HEK293 (cell line): ENCODE measurements at regions not wholly inside any gene's neighbourhood (a gene's known extent, or its start where the extent isn't known, plus 50 kb on each side); places are given as distances from the start of the nearest gene placed in this dataset.

Experiments used
- CTCF ChIA-PET: fragments of 350-600 bp; formaldehyde crosslinking; extraction: SDS; loops from one replicate; lab custom pipeline; 2021; ENCODE audit warnings: antibody characterized with exemption; lab: Yijun Ruan, JAX
- POLR2A ChIA-PET: fragments of 300-600 bp; formaldehyde crosslinking; extraction: SDS; loops from one replicate; lab custom pipeline; 2020; ENCODE audit warnings: antibody characterized with exemption, inconsistent platforms; lab: Yijun Ruan, JAX
- H3K27ac ChIP-seq: fragments of 200-500 bp; sonication (Bioruptor generic); 2 replicates; pipeline ENCODE4 v1.5.1; 2014; ENCODE audit warnings: low read depth, low read length, control low read depth, inconsistent platforms; ENCODE audit errors: extremely low read depth
- H3K36me3 ChIP-seq, 2 experiments: fragments of 200-500 bp in 1 of 2; sonication (Bioruptor generic) in 1 of 2; 1 replicate in 1 of 2; 2 replicates in 1 of 2; pipeline ENCODE4 v1.5.1; 2014 to 2017; ENCODE audit warnings: inconsistent platforms in 2 of 2, low read length in 2 of 2; ENCODE audit not compliant: control insufficient read depth in 2 of 2, insufficient read depth in 1 of 2
- H3K4me1 ChIP-seq: fragments of 200-500 bp; sonication (Bioruptor generic); 2 replicates; pipeline ENCODE4 v1.5.1; 2014; ENCODE audit warnings: mild to moderate bottlenecking, low read length, inconsistent platforms; ENCODE audit not compliant: control insufficient read depth, insufficient read depth
- H3K4me3 ChIP-seq: 2 replicates; pipeline ENCODE4 v1.5.1; 2011; ENCODE audit warnings: low read depth, mild to moderate bottlenecking, control low read depth, low read length, moderate library complexity
- H3K9me3 ChIP-seq: fragments of 200-500 bp; sonication (Bioruptor generic); 2 replicates; pipeline ENCODE4 v1.5.1; 2014; ENCODE audit warnings: low read depth, low read length, inconsistent platforms; ENCODE audit not compliant: control insufficient read depth, insufficient read depth
- BCL11B ChIP-seq: fragments of 450-650 bp; formaldehyde crosslinking; IDR thresholded peaks from 2 replicates; pipeline ENCODE4 v1.5.1; 2016; ENCODE audit warnings: low read depth, missing biosample characterization, missing genetic modification characterization
- INSM2 ChIP-seq: fragments of 450-650 bp; formaldehyde crosslinking; IDR thresholded peaks from 2 replicates; pipeline ENCODE4 v1.5.1; 2016; ENCODE audit warnings: missing biosample characterization, missing genetic modification characterization
- KLF10 ChIP-seq: fragments of 450-650 bp; IDR thresholded peaks from 2 replicates; pipeline ENCODE4 v1.5.1; 2018; ENCODE audit warnings: missing biosample characterization, mild to moderate bottlenecking, missing genetic modification characterization
- SETDB1 ChIP-seq: IDR thresholded peaks from one replicate; pipeline ENCODE4 v1.6.1; 2017; ENCODE audit warnings: mild to moderate bottlenecking, low read length, moderate library complexity, mixed read lengths; ENCODE audit not compliant: insufficient read length
- TCF7L2 ChIP-seq: IDR thresholded peaks from 2 replicates; pipeline ENCODE4 v1.6.1; 2011; ENCODE audit warnings: low read depth, mild to moderate bottlenecking, inconsistent platforms, low read length, moderate library complexity, borderline replicate concordance
- WT1 ChIP-seq: fragments of 450-650 bp; formaldehyde crosslinking; IDR thresholded peaks from 2 replicates; pipeline ENCODE4 v1.5.1; 2016; ENCODE audit warnings: missing biosample characterization, missing genetic modification characterization
- ZBTB20 ChIP-seq: fragments of 450-650 bp; formaldehyde crosslinking; IDR thresholded peaks from 2 replicates; pipeline ENCODE4 v1.5.1; 2016; ENCODE audit warnings: missing biosample characterization, missing genetic modification characterization
- ZBTB44 ChIP-seq: fragments of 450-650 bp; IDR thresholded peaks from 2 replicates; pipeline ENCODE4 v1.5.1; 2018; ENCODE audit warnings: missing biosample characterization, mild to moderate bottlenecking, missing genetic modification characterization
- ZBTB6 ChIP-seq: fragments of 450-650 bp; formaldehyde crosslinking; IDR thresholded peaks from 2 replicates; pipeline ENCODE4 v1.5.1; 2017; ENCODE audit warnings: missing biosample characterization, missing genetic modification characterization
- ZNF140 ChIP-seq: fragments of 450-650 bp; formaldehyde crosslinking; IDR thresholded peaks from 2 replicates; pipeline ENCODE4 v1.5.1; 2016; ENCODE audit warnings: missing biosample characterization, missing genetic modification characterization
- ZNF16 ChIP-seq: fragments of 450-650 bp; formaldehyde crosslinking; IDR thresholded peaks from 2 replicates; pipeline ENCODE4 v1.5.1; 2016; ENCODE audit warnings: low read depth, missing biosample characterization, missing genetic modification characterization
- ZNF184 ChIP-seq: fragments of 450-650 bp; IDR thresholded peaks from 2 replicates; pipeline ENCODE4 v1.5.1; 2018; ENCODE audit warnings: missing biosample characterization, mild to moderate bottlenecking, missing genetic modification characterization
- ZNF19 ChIP-seq: fragments of 450-650 bp; formaldehyde crosslinking; IDR thresholded peaks from 2 replicates; pipeline ENCODE4; 2016; ENCODE audit warnings: missing biosample characterization, missing genetic modification characterization, low read depth
- ZNF223 ChIP-seq: fragments of 450-650 bp; formaldehyde crosslinking; IDR thresholded peaks from 2 replicates; pipeline ENCODE4 v1.5.1; 2016; ENCODE audit warnings: missing biosample characterization, missing genetic modification characterization
- ZNF354C ChIP-seq: fragments of 450-650 bp; formaldehyde crosslinking; IDR thresholded peaks from 2 replicates; pipeline ENCODE4 v1.5.1; 2016; ENCODE audit warnings: missing biosample characterization, missing genetic modification characterization, low read depth, borderline replicate concordance
- ZNF510 ChIP-seq: fragments of 450-650 bp; formaldehyde crosslinking; IDR thresholded peaks from 2 replicates; pipeline ENCODE4 v1.5.1; 2018; ENCODE audit warnings: mild to moderate bottlenecking, missing genetic modification characterization, missing biosample characterization; ENCODE audit not compliant: insufficient replicate concordance
- ZNF521 ChIP-seq: fragments of 450-650 bp; formaldehyde crosslinking; IDR thresholded peaks from 2 replicates; pipeline ENCODE4 v1.5.1; 2017; ENCODE audit warnings: missing biosample characterization, mild to moderate bottlenecking, missing genetic modification characterization
- ZNF529 ChIP-seq: fragments of 450-650 bp; formaldehyde crosslinking; IDR thresholded peaks from 2 replicates; pipeline ENCODE4 v1.5.1; 2017; ENCODE audit warnings: missing genetic modification characterization, missing biosample characterization; ENCODE audit not compliant: insufficient replicate concordance
- ZNF560 ChIP-seq: fragments of 450-650 bp; formaldehyde crosslinking; IDR thresholded peaks from 2 replicates; pipeline ENCODE4 v1.5.1; 2017; ENCODE audit warnings: missing biosample characterization, missing genetic modification characterization, borderline replicate concordance
- ZNF571 ChIP-seq: fragments of 450-650 bp; formaldehyde crosslinking; IDR thresholded peaks from 2 replicates; pipeline ENCODE4 v1.5.0; 2017; ENCODE audit warnings: missing biosample characterization, missing genetic modification characterization
- ZNF600 ChIP-seq: fragments of 450-650 bp; formaldehyde crosslinking; IDR thresholded peaks from 2 replicates; pipeline ENCODE4 v1.5.1; 2016; ENCODE audit warnings: missing biosample characterization, missing genetic modification characterization

- TF ChIP-seq TCF7L2: no peak
- no peak for TF ChIP-seq INSM2 (tag by site-specific recombination)
- no peak for TF ChIP-seq ZNF521 (tag by site-specific recombination)
- TF ChIP-seq ZNF19: no peak
- no peak for TF ChIP-seq ZNF510 (tag by site-specific recombination)
- no peak for TF ChIP-seq ZNF223 (tag by site-specific recombination)
- no peak for TF ChIP-seq ZNF560
- no peak for TF ChIP-seq ZNF600
Measured at GRCh38 chr5:112681481-112681908, 56.2 kb upstream of the APC start (continued).

GRCh38 chr5:112682621-112683061 is 55.0 kb upstream of the APC start:
- CTCF ChIA-PET: interaction anchor here (0.6 kb wide), 1 partner anchor 417 kb away, joined by 3 read pairs; no protein-coding TSS in a partner anchor
- H3K4me3 ChIP-seq: no peak overlapping the region
- TF ChIP-seq SETDB1: peak; percentile 34
- TF ChIP-seq ZBTB44 (tag by site-specific recombination): no peak
- H3K36me3 ChIP-seq: no peaks in the 10 kb centered on the region
- POLR2A ChIA-PET: no interaction called here
- no peak overlapping the region for H3K27ac ChIP-seq
- no peaks in the 10 kb centered on the region for H3K9me3 ChIP-seq
- no peaks in the 10 kb centered on the region for H3K4me1 ChIP-seq

- Histone ChIP-seq H3K4me1 (no peaks in the 10 kb centered on the region), H3K4me3 (no peak overlapping the region), H3K27ac (no peak overlapping the region), H3K9me3 (no peaks in the 10 kb centered on the region), H3K36me3 (no peaks in the 10 kb centered on the region)
- POLR2A ChIA-PET: no interaction called here
- TF ChIP-seq ZNF529 (tag by site-specific recombination) (no peak), ZNF140 (tag by site-specific recombination) (no peak)
- CTCF ChIA-PET: interaction anchor here (0.9 to 1.3 kb wide), 2 partner anchors 73 to 164 kb away, joined by 3 to 5 read pairs; no protein-coding TSS in a partner anchor
Measured at GRCh38 chr5:112684121-112684520, 53.6 kb upstream of the APC start.

- CTCF ChIA-PET: interaction anchor here (0.6 to 1.3 kb wide), 4 partner anchors 73 to 719 kb away, joined by 3 to 5 read pairs (median 4); no protein-coding TSS in a partner anchor
- no peaks in the 10 kb centered on the region for H3K4me1 ChIP-seq
- H3K27ac ChIP-seq: no peak overlapping the region
- no peaks in the 10 kb centered on the region for H3K9me3 ChIP-seq
- no peak for TF ChIP-seq ZNF354C (tag by site-specific recombination)
- TF ChIP-seq, all 188 proteins: peak for 0
- Histone ChIP-seq H3K36me3 (no peaks in the 10 kb centered on the region), H3K4me3 (no peak overlapping the region)
- POLR2A ChIA-PET: no interaction called here
Measured at GRCh38 chr5:112684737-112685136, 52.9 kb upstream of the APC start.

- no peak overlapping the region for H3K4me3 ChIP-seq
- no peak overlapping the region for H3K27ac ChIP-seq
- no peaks in the 10 kb centered on the region for H3K4me1 ChIP-seq
- ChIA-PET CTCF (interaction anchor here (0.7 to 1.3 kb wide), 4 partner anchors 72 to 718 kb away, joined by 4 to 5 read pairs (median 4); no protein-coding TSS in a partner anchor), POLR2A (no interaction called here)
- no peaks in the 10 kb centered on the region for H3K36me3 ChIP-seq
- no peak for TF ChIP-seq KLF10 (tag by site-specific recombination)
- no peak for TF ChIP-seq WT1 (tag by site-specific recombination)
- no peak for TF ChIP-seq ZBTB6 (tag by site-specific recombination)
- no peak for TF ChIP-seq BCL11B
- TF ChIP-seq ZNF184 (tag by site-specific recombination): no peak
- TF ChIP-seq ZNF560: no peak
- no peak for TF ChIP-seq ZNF571 (tag by site-specific recombination)
- no peak for TF ChIP-seq ZNF16 (tag by site-specific recombination)
- TF ChIP-seq ZBTB20 (tag by site-specific recombination): no peak
- TF ChIP-seq ZNF354C (tag by site-specific recombination): no peak
- TF ChIP-seq, all 188 proteins: peak for 0
- H3K9me3 ChIP-seq: no peaks in the 10 kb centered on the region
Measured at GRCh38 chr5:112685386-112685785, 52.3 kb upstream of the APC start.
